Common myeloid progenitor, CD34-positive (primary cell): ENCODE measurements at regions not wholly inside any gene's neighbourhood (a gene's known extent, or its start where the extent isn't known, plus 50 kb on each side); places are given as distances from the start of the nearest gene placed in this dataset.
"Not testable (repeated sequence)": the region's sequence is repeated elsewhere in the genome, so short reads cannot be mapped to it uniquely, and the experiment has no call there.

Source experiments
- CTCF ChIA-PET: fragments of 350-600 bp; sonication (Branson Sonifier 250); formaldehyde crosslinking; loops from one replicate; lab custom pipeline; 2021; ENCODE audit warnings: antibody characterized with exemption; lab: Charles Lee
- POLR2A ChIA-PET: fragments of 350-600 bp; sonication (Branson Sonifier 250); formaldehyde crosslinking; loops from one replicate; lab custom pipeline; 2021; ENCODE audit warnings: antibody characterized with exemption; lab: Charles Lee
- DNase-seq, 3 donors: peaks; one replicate each; pipeline versions ENCODE4 v3.0.0 to v3.0.0-alpha.2; 2013
- H3K27ac ChIP-seq, 2 experiments: 1 replicate in 1 of 2; 2 replicates in 1 of 2; pipeline ENCODE4 v1.7.0; 2013; ENCODE audit warnings: inconsistent platforms in 2 of 2, low read length in 2 of 2, mild to moderate bottlenecking in 2 of 2, low read depth in 1 of 2, moderate library complexity in 1 of 2; ENCODE audit not compliant: severe bottlenecking in 2 of 2, insufficient read depth in 1 of 2, poor library complexity in 1 of 2
- H3K27me3 ChIP-seq, 5 experiments: replicated peaks in 2 of 5; 1 replicate in 3 of 5; 2 replicates in 2 of 5; pipeline versions ENCODE4 v1.6.1 to v1.7.0; 2013; ENCODE audit warnings: low read length in 4 of 5, mild to moderate bottlenecking in 2 of 5, moderate library complexity in 2 of 5, inconsistent platforms in 1 of 5; ENCODE audit not compliant: insufficient read depth in 5 of 5, control insufficient read depth in 4 of 5
- H3K36me3 ChIP-seq, 4 experiments: 1 replicate in 2 of 4; 2 replicates in 2 of 4; pipeline versions ENCODE4 v1.6.1 to v1.7.0; 2013; ENCODE audit warnings: low read length in 3 of 4, control low read depth in 1 of 4, mild to moderate bottlenecking in 1 of 4; ENCODE audit not compliant: control insufficient read depth in 4 of 4, insufficient read depth in 4 of 4
- H3K4me1 ChIP-seq, 4 experiments: 1 replicate in 3 of 4; 2 replicates in 1 of 4; pipeline versions ENCODE4 v1.6.1 to v1.7.1; 2013; ENCODE audit warnings: low read length in 3 of 4, mild to moderate bottlenecking in 3 of 4, control low read depth in 1 of 4, inconsistent platforms in 1 of 4, moderate library complexity in 1 of 4; ENCODE audit not compliant: control insufficient read depth in 4 of 4, insufficient read depth in 4 of 4; ENCODE audit errors: control extremely low read depth in 1 of 4
- H3K4me3 ChIP-seq, 7 experiments: 1 replicate in 4 of 7; 2 replicates in 3 of 7; pipeline versions ENCODE4 v1.5.1 to v1.7.0; 2013; ENCODE audit warnings: mild to moderate bottlenecking in 7 of 7, low read length in 6 of 7, moderate library complexity in 6 of 7, inconsistent platforms in 2 of 7, low read depth in 2 of 7, control low read depth in 1 of 7; ENCODE audit not compliant: insufficient read depth in 4 of 7, control insufficient read depth in 1 of 7; ENCODE audit errors: extremely low read depth in 1 of 7
- H3K9me3 ChIP-seq, 5 experiments: 1 replicate in 4 of 5; 2 replicates in 1 of 5; pipeline versions ENCODE4 v1.6.1 to v1.7.1; 2013; ENCODE audit warnings: low read length in 4 of 5, mild to moderate bottlenecking in 2 of 5, inconsistent platforms in 1 of 5, low read depth in 1 of 5, moderate library complexity in 1 of 5; ENCODE audit not compliant: control insufficient read depth in 4 of 5, insufficient read depth in 2 of 5; ENCODE audit errors: control extremely low read depth in 1 of 5
- WGBS: methylation state at CpG from one replicate; pipeline ENCODE4 v1.1.5; 2013; ENCODE audit not compliant: insufficient coverage; 5-methylcytosine and 5-hydroxymethylcytosine counted together

DNA sequence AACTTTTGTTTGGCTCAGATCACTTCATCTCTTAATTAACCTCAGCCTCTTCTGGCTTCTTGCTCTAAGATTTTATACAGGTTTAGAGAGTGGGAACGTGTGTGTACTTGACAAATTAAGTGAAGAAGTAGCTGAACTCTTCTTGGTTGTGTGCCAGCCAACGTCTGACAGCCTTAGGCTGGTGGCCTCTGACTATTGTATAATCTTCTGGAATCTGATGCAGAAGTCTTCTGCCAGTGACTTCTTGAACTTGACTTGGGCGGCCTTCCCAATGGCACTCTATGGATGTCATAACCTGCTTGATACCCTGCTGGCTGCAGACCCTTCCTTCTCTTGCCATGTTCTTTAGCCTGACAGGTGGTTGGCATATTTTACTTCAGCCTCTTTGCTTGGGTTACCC is 660.5 kb downstream of the DOK5 start:
- Histone ChIP-seq H3K4me3 (no peak overlapping the region), H3K27me3 (no peaks in the 10 kb centered on the region), H3K36me3 (no peaks in the 10 kb centered on the region), H3K27ac (no peak overlapping the region), H3K9me3 (no peaks in the 10 kb centered on the region), H3K4me1 (no peaks in the 10 kb centered on the region)
- 76% methylated on average over 3 of the region's 3 CpGs for WGBS
- CTCF ChIA-PET = no interaction called here
- POLR2A ChIA-PET = no interaction called here
- no peak for DNase-seq

GRCh38 chr20:55132523-55132922 is 657.1 kb downstream of the DOK5 start:
- Histone ChIP-seq H3K27me3 (no peaks in the 10 kb centered on the region), H3K4me3 (no peak overlapping the region), H3K36me3 (no peaks in the 10 kb centered on the region), H3K9me3 (no peaks in the 10 kb centered on the region), H3K4me1 (no peaks in the 10 kb centered on the region), H3K27ac (no peak overlapping the region)
- POLR2A ChIA-PET = no interaction called here
- WGBS = 100% methylated on average over 6 of the region's 7 CpGs
- CTCF ChIA-PET = no interaction called here
- DNase-seq = no peak

- H3K27ac ChIP-seq, H3K4me3 ChIP-seq, CTCF ChIA-PET, POLR2A ChIA-PET, H3K27me3 ChIP-seq, DNase-seq, H3K36me3 ChIP-seq, H3K9me3 ChIP-seq, H3K4me1 ChIP-seq: not testable (repeated sequence)
- 97% methylated on average over 4 of the region's 4 CpGs for WGBS
Measured at GRCh38 chr20:55117577-55117976, 642.2 kb downstream of the DOK5 start.

- ChIA-PET POLR2A (no interaction called here), CTCF (no interaction called here)
- Histone ChIP-seq H3K36me3 (no peaks in the 10 kb centered on the region), H3K27me3 (no peaks in the 10 kb centered on the region), H3K9me3 (no peaks in the 10 kb centered on the region), H3K4me3 (no peak overlapping the region), H3K27ac (no peak overlapping the region), H3K4me1 (no peaks in the 10 kb centered on the region)
- DNase-seq = no peak
- no CpG with 5 or more reads among the region's 4 CpGs for WGBS
Measured at GRCh38 chr20:55116598-55116997, 641.2 kb downstream of the DOK5 start.

GRCh38 chr20:55103188-55103587 is 627.8 kb downstream of the DOK5 start:
- ChIA-PET CTCF (no interaction called here), POLR2A (no interaction called here)
- Histone ChIP-seq H3K36me3 (no peaks in the 10 kb centered on the region), H3K27ac (no peak overlapping the region), H3K4me1 (no peaks in the 10 kb centered on the region), H3K9me3 (no peaks in the 10 kb centered on the region), H3K4me3 (no peak overlapping the region), H3K27me3 (no peaks in the 10 kb centered on the region)
- 67% methylated on average over 1 of the region's 2 CpGs for WGBS
- no peak for DNase-seq

DNA sequence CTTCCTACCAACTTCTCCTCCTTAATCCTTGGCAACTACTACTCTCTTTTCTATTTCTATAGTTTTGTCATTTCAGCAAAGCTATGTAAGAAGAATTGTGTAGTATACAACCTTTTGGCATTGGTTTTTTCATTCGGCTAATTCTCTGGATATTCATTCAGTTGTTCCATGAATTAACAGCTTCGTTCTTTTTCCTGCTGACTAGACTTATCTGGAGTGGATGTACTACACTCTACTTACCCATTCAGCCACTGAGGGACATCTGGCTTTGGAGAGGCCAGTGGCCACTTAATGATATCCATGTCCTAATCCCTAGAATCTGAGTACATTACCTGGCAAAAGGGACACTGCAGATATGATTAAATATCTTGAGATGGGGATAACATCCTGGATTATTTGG is 623.9 kb downstream of the DOK5 start:
- Histone ChIP-seq H3K9me3 (no peaks in the 10 kb centered on the region), H3K27ac (no peak overlapping the region), H3K27me3 (no peaks in the 10 kb centered on the region), H3K36me3 (no peaks in the 10 kb centered on the region), H3K4me3 (no peak overlapping the region), H3K4me1 (no peaks in the 10 kb centered on the region)
- CTCF ChIA-PET = no interaction called here
- no peak for DNase-seq
- WGBS = 100% methylated on average over 1 of the region's 2 CpGs
- POLR2A ChIA-PET = no interaction called here

DNA sequence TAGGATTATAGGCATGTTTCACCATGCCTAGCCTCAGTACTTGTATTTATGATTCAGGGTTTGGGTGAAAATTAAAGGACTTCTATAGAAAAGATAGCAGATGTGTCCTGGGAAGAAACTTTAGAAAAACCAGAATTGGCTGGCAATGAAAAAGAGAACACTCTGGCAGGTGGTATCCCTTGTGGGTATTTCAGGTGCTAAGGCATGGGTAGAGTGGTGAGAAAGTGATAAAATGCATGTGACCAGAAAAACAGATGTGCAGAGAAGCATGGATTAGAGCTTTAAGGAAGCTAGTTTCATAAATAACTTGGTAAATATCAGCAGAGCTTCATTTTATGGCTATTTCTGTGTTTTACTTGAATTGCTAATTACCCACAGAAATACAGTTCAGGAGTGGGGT is 622.2 kb downstream of the DOK5 start:
- CTCF ChIA-PET = no interaction called here
- no peak for DNase-seq
- no peaks in the 10 kb centered on the region for H3K27me3 ChIP-seq
- no peak overlapping the region for H3K4me3 ChIP-seq
- POLR2A ChIA-PET = no interaction called here
- no peaks in the 10 kb centered on the region for H3K36me3 ChIP-seq
- no peak overlapping the region for H3K27ac ChIP-seq
- no peaks in the 10 kb centered on the region for H3K9me3 ChIP-seq
- no peaks in the 10 kb centered on the region for H3K4me1 ChIP-seq
